SK-N-DZ (cell line): ENCODE measurements at regions not wholly inside any gene's neighbourhood (a gene's known extent, or its start where the extent isn't known, plus 50 kb on each side); places are given as distances from the start of the nearest gene placed in this dataset.
A peak's percentile ranks its signal among the peaks of the same experiment; 100 is the strongest.
"Not testable (repeated sequence)": the region's sequence is repeated elsewhere in the genome, so short reads cannot be mapped to it uniquely, and the experiment has no call there.

Experiments
- DNase-seq: peaks from one replicate; pipeline ENCODE4 v3.0.0-alpha.2; 2015; ENCODE audit warnings: low spot score

DNA sequence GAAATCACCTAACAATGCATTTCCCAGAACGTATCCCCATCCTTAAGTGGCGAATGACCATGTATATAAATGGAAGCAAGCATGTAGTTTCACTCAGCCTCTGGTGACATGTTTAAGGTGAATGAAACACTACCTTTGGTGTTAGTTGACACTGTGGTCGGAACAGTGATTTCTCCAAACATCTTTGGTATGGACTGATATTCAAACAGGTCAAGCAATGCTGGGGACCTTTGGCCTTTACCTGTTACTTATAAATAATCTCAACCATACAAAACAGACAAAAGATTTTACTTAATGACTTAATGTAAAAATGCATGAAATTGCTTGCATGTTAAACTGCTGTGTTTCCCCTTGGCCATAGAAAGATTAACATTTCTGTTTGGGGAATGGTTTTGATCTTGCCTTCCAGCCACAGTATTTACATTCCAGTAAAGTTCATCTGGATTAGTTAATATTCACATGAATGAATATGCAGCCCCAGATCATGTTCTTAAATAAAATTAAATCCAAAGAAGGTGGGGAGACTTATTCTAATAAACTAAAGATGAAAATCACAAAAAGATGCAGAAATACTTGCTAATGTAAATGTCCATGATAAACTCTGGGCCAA, 74.4 kb upstream of the HES1 start:
- DNase-seq = no peak

DNA sequence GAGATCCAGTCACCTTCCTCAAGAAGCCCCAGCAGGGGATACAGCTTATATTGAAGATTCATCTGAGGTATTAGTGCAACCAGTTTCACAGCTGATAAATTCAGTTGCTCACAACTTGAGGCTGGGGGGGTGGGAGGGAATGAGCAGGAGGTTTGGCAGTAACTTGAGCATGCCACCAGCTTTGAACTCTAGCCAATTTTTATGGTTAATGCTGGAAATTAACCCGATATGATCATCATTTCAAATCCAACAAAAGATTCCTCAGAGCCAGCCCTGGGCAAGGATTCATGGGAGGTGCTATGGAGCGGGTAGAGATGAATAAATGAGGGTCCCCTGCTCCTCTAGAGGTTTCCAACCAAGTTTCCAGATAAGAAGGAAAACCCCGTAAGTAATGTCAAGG, 73.1 kb upstream of the HES1 start:
- DNase-seq = no peak

DNA sequence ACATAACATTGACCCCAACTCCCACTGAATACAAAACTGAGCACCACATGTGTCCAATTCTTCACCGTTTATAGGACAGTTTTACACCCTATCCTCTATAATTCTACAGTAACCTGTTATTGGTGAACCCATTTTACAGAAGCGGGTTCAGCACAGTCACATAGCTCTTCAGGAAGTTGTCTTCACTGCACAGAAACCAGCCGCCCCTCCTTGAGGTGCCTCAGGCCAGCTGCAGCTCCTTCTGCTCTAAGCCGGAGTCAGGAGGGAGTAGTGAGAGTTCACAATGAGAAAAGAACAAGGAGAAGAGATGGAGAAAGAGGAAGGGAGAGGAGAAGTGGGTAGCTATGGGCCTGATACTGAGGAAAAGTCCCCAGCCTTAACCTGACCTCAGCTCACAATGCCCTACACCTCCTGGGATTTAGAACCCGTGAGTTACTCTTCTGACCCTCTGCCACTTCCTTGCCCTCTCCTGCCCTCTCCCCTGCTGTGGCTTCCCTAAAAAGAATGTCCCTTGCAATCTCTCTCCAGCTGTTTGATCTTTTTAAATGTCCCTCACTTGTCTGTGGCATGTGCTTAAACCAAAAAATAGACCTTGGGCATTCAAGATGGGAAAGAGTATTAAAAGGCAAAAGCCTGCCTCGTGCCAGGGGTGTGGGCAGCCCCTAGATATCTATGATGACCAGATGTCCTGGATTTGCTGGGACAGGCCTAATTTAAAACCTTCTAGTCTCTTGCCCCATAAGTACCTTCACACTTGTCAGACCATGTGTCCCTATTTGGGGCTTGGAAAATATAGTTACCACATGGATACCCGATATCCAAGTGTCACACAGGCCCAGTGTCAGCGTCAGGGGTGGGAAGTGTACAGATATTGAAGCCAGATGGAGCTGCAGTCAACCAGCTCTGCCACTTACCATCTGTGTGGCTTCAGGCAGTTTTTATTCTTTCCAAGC, 71.3 kb upstream of the HES1 start:
- no peak for DNase-seq

DNA sequence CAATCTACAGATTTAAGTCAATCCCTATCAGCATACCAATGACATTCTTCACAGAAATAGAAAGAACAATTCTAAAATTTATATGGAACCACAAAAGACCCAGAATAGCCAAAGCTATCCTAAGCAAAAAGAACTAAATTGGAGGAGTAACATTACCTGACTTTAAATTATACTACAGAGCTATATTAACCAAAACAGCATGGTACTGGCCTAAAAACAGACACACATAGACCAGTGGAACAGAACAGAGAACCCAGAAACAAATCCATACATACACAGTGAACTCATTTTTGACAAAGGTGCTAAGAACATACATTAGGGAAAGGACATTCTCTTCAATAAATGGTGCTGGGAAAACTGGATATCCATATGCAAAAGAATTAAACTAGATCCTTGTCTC, 68.6 kb upstream of the HES1 start:
- DNase-seq = not testable (repeated sequence)

DNA sequence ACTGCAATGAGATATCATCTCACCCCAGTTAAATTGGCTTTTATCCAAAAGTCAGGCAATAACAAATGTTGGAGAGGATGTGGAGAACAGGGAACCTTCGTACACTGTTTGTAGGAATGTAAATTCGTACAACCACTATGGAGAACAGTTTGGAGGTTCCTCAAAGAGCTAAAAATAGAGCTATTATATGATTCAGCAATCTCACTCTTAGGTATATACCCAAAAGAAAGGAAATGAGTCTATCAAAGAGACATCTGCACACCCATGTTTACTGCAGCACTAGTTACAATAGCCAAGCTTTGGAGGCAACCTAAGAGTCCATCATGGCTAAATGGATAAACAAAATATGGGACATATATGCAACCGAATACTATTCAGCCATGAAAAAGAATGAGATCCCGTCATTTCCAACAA, 68.0 kb upstream of the HES1 start:
- no peak for DNase-seq

DNA sequence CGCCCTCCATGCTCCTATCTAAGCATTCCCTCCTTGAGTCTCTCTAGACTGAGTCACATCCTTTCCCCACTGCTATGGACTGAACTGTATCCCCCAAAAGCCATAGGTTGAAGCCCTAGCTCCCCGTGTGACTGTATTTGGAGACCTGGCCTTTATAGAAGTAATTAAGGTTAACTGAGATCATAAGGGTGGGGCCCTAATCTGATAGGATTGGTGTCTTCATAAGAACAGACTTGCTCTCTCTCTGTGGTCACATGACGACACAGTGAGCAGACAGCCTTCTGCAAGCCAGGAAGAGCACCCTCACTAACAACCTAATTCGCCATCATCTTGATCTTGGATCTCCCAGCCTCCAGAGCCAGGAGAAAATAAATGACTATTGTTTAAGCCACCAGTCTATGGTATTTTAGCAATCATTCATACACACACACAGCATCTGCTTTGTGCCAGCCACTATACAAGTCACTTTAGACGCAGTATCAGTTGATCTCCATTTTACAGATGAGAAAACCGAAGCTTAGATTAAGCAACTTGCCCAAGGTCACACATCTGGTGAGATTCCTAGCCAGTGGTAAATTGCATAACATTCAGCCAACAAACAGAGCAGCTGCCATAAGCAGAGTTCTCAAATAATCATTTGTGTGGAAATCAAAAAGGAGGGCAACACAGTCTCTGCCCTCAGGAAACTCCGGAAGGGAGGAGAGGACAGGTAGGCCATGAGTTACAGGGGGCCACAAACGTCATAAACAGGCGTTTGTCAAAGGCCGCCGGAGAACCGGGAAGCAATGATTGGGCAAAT, 66.3 kb upstream of the HES1 start:
- DNase-seq = peak; percentile 29

DNA sequence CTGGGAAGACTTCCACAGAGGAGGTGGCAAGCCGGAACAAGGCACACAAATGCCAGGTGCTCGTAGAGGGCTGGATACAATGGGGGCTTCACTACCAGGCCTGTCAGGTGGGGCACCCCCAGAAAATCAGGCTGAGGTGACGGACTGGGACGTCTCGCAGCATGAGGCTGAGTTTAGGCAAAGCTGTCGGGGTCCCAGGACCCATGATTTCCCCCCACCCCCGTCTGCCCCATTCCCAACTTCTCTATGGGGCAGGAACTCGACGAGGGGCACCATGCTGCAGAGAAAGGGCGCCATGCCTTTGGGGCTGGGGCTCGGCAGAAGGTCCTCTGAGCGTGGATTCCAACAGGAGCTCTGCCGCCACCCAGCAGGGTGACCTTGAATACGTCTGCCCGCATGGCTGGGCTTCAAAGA, 65.7 kb upstream of the HES1 start:
- no peak for DNase-seq

DNA sequence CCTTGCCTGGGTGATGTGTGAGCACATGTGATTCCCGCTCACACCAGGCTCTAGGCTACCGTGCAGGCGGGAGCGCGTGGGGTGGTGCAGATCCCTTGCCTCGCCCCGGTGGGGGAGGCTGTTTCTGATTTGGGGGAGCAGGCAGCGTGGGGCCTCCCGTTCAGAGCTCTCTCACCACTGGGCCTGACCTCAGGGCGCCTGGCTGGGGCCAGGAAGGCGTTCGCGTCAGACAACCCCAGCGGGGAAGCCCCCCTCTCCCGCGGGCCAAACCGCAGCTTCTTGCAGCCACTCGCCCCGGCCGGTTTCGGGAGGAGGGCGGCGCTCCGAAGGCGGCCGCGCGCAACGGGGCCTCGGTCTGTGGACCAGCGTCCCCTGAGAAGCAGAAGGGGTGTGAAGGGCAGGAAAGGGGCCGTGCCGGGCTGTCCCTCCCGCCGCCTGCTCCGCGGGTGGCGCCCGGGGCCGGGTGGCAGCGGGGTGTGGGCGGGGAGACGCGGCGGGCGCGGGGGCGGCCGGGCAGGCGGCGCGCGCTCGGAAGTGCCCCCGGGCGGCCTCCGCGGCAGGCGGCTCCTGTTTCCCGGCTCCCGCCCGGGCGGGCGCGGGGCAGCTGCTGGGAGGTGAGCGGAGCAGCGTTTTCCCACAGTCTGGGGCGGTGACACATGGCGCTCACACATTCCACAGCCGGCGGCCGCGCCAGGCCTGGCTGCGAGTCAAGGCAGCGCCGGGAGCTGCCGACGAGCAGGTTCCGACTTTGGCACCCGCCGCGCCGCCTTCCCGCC, 65.1 kb upstream of the HES1 start:
- DNase-seq = peak; percentile 63

DNA sequence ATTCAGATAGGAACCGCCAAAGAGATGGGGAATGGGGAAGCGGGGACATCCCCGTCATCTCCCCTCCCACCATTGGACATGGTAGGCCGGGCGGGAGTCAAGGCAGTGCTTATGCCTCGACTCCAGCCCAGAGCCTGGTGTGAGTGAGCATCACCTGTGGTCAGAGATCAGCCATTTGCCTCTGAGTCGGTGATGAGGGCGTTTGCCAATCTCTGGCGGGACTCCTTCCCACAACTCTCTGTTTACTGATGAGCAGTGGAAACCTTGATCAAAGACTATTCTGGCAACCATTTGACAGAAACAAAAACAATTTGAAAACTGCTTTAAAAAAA, 63.9 kb upstream of the HES1 start:
- DNase-seq = no peak

DNA sequence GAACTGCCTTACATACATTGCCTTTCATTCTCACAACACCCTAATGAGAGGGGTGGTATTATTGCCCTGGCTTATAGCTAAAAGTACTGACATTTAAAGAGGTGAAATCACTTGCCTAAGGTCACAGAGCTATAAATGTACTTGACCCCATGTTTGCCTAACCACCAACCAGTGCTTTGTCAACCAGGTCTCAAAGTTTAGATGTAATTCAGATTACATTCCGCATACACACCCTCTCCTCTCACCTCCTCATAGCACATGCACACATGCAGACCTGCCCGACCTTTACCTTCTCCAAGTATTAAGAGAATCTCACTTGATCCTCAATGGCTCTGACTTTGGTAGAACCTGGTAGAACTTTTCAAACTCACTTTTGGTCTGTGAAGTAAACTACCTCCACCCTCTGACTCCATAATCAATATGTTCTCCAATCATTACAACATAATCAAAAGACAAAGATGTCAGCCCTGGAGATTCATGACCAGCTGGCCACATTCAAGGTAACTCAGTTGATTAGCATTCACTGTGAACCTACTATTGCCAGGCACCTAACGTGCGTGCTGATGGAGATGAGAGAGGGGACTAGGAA, 63.2 kb upstream of the HES1 start:
- no peak for DNase-seq

DNA sequence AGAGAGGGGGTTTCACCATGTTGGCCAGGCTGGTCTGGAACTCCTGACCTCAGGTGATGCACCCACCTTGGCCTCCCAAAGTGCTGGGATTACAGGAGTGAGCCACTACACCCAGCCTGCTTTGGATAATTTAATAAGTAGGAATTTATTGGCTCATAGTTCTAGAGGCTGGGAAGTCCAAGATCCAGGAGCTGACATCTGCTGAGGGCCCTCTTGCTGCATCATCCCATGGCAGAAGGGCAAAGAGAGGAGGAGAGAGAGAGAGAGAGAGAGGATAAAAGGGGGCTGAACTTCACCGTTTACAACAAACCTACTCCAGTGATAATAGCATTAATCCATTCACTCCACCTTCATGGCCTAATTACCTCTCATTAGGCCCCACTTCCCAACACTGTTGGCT, 62.0 kb upstream of the HES1 start:
- DNase-seq = no peak

DNA sequence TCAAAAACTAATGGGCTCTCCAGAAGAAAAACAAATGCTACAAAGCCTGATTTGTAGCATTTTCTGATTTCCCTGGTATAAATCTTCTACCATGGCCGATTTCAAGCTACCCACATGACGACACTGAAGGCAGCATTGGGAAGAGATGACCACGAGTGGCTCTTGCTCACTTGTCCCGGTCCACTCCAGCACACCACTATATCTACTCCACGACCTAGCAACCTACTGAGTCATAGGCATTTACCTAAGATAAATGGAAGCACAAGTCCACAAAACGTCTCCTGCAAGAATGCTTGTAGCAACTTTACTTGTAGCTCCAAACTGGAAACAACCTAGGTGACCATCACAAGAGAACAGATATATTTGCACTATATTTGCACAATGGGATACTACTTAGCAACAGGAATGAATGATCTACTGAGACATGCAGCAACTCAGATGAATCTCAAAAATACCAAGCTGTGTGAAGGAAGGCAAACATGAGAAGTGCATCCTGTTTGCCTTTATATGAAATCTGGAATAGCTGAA, 60.8 kb upstream of the HES1 start:
- no peak for DNase-seq

DNA sequence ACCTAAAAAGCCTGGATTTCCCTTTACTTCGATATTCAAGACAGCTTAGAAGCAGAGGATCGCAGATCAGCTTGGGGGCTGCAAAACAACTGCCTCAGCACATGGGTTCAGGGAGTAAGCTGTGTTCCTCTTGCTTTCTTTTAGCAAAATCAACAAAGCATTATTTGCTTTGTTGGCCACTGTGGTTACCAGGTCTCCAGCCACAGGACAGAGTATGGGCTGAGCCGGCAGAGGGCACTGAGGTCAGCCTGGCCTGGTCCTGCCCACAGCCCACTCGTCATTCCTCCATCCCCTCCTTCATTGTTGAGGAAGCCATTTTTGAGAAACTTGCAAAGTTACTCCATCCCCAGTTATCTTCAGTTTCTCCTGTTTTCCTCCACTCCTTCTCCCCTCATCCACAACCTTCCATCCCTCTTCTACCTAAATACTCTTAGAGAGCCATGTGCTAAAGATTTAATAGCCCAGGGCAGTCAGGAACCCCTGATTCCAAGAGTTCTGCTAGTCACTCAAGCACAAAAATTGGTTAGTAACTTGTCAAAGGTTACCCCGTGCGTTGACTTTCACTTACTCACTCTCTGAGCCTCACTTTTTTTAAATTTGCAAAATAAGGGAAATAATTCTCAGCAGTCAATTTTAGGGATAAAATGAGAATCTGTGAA, 60.0 kb upstream of the HES1 start:
- DNase-seq = no peak

DNA sequence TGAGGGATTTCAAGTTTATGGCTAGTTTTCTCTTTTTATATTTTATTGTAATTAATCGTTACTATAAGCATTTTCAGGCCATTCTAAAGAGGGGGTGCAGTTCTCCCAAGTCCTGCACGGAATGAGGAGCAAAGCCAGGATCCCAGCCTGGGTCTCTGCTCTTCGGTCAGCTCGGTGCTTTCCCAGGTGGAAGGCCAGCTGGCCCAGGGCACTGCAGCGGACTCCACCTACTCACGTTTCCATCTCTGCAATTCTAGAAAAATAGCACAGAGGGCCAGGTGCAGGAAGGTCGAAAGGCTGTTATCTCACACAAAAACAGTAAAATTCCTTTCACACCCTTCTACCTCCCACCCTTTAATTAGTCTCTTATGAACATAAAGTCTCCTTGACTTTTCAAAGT, 59.5 kb upstream of the HES1 start:
- DNase-seq = no peak

DNA sequence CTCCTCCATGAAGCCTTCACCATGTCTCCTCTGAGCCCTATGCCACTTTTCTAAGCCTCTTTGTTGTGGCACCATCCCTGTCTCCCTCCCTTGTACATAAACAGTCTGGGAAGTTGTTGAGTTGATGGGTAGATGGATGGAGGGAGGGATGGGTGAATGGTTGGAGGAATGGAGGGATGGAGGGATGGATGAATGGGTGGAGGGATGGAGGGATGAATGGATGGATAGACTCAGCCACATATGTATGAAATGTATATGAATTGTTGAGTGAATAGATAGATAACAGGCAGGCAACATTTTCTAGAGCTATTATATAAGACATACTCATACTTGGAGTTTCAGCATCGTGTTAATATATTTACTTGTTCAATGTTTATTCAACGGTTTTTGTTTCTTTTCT, 58.3 kb upstream of the HES1 start:
- no peak for DNase-seq

DNA sequence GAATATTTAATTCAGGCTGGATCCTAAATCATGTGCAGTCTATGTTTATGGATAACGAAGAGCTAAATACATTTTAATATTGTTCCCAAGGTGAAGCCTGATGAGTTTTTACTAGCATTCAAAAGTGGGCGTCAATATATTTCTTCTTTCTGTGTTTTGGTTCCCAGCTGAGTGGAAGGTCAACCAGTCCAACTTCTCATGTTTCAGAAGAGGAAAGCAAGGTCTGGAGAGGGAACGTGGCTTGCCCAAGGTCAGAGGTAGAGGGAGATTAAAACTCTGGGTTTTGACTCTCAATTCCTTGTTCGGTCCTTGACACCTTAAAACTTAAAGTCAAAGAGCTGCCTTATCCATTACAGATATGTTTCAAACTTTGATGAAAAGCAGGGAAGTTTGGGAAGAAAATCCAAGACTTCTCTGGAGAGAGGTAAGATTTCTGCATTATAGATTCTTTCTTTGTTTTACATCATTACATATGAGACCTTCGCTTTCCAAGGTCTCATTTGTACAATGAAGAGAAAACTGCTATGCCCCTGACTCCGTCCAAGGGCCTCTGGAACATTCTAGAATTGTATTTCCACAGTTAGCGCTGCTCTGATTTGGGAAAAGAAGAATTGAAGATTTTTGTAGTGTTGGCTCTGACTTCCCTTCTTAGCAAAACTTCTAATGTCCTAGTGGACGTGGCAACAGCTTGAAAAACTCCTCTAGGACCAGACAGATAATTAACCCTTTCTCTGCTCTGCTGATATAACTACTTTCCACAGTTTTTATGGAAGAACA, 57.7 kb upstream of the HES1 start:
- no peak for DNase-seq

DNA sequence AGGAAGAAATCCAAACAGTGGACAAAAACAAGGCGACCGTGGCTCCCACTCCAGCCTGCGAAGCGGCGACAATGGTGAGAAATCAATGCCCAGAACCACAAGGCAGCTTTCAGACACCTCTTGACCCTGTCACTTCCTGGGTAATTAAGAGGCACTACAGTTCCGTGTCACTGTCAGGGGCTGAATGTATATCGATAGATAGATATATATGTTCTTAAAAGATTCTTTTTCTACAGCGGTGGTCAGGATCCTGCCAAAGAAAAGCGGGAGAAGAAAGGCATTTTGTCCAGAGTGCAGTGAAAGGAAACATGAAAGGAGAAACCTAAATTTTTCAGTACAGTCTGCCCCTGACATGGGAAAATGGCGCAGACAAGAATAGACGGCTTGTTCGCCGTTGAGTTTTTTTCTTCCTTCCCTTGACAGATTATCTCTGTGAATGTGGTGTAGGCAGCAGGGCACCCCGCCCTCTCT, 56.2 kb upstream of the HES1 start:
- no peak for DNase-seq

DNA sequence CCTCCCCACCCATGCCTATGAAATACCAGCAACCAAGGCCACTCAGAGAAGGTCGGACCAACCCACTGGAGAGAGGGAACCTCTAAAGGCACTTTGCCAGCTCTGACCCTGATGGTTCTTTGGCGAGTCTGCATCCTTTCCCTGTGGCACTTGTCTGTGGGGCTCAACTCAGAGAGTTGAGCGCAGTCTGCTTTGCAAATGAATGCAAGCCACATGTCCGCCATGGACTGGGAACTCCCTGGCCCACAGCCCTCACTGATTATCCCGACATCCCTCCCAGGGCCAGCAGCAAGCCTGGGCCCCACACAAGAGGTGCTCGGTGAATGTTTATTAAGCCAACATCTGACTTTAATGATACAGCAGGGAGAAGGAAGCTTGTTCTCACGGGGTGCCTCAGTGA, 55.5 kb upstream of the HES1 start:
- no peak for DNase-seq

DNA sequence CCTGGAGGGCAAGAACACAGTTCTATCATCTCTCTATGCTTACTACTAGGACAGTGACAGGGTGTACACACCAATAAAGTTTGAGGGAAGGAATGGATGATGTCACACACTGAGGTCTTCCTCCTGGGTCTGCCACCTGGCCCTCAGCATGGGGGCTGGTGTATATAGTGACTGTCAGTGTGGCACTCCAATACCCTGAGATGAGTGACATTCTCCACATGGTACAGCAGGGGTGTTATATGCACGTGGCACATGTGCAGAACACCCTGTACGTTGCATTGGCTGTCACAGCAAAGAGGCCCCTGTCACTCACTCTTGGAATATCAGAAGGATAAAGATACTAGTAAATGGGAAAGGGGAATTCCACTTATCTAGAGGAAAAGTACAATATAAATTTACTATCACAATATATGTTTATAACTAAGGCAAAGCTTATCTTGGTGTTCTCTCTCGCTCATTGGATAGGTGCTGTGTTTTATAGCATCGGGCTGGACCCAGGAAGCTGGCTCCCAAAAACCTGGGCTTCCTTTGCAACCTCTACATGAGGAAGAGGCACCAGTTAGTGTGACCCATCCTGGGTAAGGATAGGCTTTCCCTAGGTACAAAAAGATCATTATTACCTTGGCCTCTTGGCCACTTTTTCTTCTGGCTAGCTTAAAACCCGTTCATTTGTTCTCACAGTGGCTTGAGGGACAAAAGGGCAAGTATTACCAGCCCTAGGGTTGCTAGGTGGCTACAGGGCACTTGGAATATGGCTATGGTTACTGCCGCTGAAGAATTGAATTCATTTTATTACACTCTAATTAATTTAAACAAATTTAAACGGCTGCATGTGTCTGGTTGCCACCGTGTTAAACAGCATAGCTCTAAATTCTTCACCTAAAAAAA, 54.8 kb upstream of the HES1 start:
- DNase-seq = no peak
